ENCODE measurements at regions not wholly inside any gene's neighbourhood (a gene's known extent, or its start where the extent isn't known, plus 50 kb on each side); places are given as distances from the start of the nearest gene placed in this dataset.

GRCh38 chr10:4669585-4669984 lies 156.4 kb upstream of the AKR1E2 start:
- no peak for TF ChIP-seq POLR2A (IDR thresholded peaks at IDR 0.05; ENCODE audit: extremely low read depth, insufficient read length)
- no peak for TF ChIP-seq MAX (IDR thresholded peaks at IDR 0.05; ENCODE audit: low read depth, low read length)
- TF ChIP-seq CTCF (IDR thresholded peaks at IDR 0.05; ENCODE audit: low read depth, low read length) = no peak
- TF ChIP-seq MYC (IDR thresholded peaks at IDR 0.05; ENCODE audit: low read depth, low read length) = no peak

All from NB4 (cell line).